MM.1S (cell line): ENCODE measurements at regions not wholly inside any gene's neighbourhood (a gene's known extent, or its start where the extent isn't known, plus 50 kb on each side); places are given as distances from the start of the nearest gene placed in this dataset.

Experiments
- DNase-seq: peaks from one replicate; pipeline ENCODE4 v3.0.0-alpha.2; 2015
- H2AFZ ChIP-seq: fragments of 300-600 bp; sonication (generic); 2 replicates; pipeline ENCODE4 v1.6.0; 2016; ENCODE audit warnings: antibody characterized with exemption, low read length
- H3F3A ChIP-seq: fragments of 300-600 bp; sonication (generic); 2 replicates; pipeline ENCODE4 v1.6.1; 2016; ENCODE audit warnings: mild to moderate bottlenecking, antibody characterized with exemption, low read length, moderate library complexity, mixed read lengths; ENCODE audit not compliant: insufficient read depth
- H3K27ac ChIP-seq: fragments of 300-600 bp; sonication (generic); 2 replicates; pipeline ENCODE4 v1.5.1; 2016; ENCODE audit warnings: mild to moderate bottlenecking, low read length
- H3K27me3 ChIP-seq: fragments of 300-600 bp; sonication (generic); replicated peaks from 2 replicates; pipeline ENCODE4 v1.6.0; 2016; ENCODE audit warnings: low read length; ENCODE audit not compliant: insufficient read depth
- H3K36me3 ChIP-seq: fragments of 300-600 bp; sonication (generic); replicated peaks from 2 replicates; pipeline ENCODE4 v1.6.1; 2016; ENCODE audit warnings: mild to moderate bottlenecking, low read length, mixed read lengths; ENCODE audit not compliant: insufficient read depth
- H3K4me1 ChIP-seq: fragments of 300-600 bp; sonication (generic); 2 replicates; pipeline ENCODE4 v1.6.1; 2016; ENCODE audit warnings: low read length, mixed read lengths
- H3K4me2 ChIP-seq: fragments of 300-600 bp; sonication (generic); 2 replicates; pipeline ENCODE4 v1.6.0; 2016; ENCODE audit warnings: low read depth, low read length
- H3K4me3 ChIP-seq: fragments of 300-600 bp; sonication (generic); 2 replicates; pipeline ENCODE4 v1.5.1; 2016; ENCODE audit warnings: low read length, mixed read lengths
- H3K79me2 ChIP-seq: fragments of 300-600 bp; sonication (generic); 2 replicates; pipeline ENCODE4 v1.6.1; 2016; ENCODE audit warnings: mixed run types, low read length, mixed read lengths
- H3K9ac ChIP-seq: fragments of 300-600 bp; sonication (generic); 2 replicates; pipeline ENCODE4 v1.6.1; 2016; ENCODE audit warnings: low read length, mixed read lengths
- H3K9me2 ChIP-seq: fragments of 300-600 bp; sonication (generic); replicated peaks from 2 replicates; pipeline ENCODE4 v1.6.1; 2016; ENCODE audit warnings: mild to moderate bottlenecking, low read length, mixed read lengths; ENCODE audit not compliant: insufficient read depth
- H3K9me3 ChIP-seq: fragments of 300-600 bp; sonication (generic); replicated peaks from 2 replicates; pipeline ENCODE4 v1.6.1; 2016; ENCODE audit warnings: mild to moderate bottlenecking, low read length, mixed read lengths; ENCODE audit not compliant: insufficient read depth
- H4K20me1 ChIP-seq: fragments of 300-600 bp; sonication (generic); 2 replicates; pipeline ENCODE4 v1.6.1; 2016; ENCODE audit warnings: mild to moderate bottlenecking, low read length, moderate library complexity, mixed read lengths; ENCODE audit not compliant: insufficient read depth
- CTCF ChIP-seq: fragments of 300-600 bp; sonication (generic); IDR thresholded peaks from 2 replicates; pipeline ENCODE4 v1.5.1; 2016; ENCODE audit warnings: antibody characterized with exemption, low read length, mixed read lengths
- EZH2 ChIP-seq: fragments of 300-600 bp; sonication (generic); optimal IDR thresholded peaks from 2 replicates; pipeline ENCODE3; 2017; ENCODE audit warnings: low read depth, mild to moderate bottlenecking, antibody characterized with exemption, low read length, mixed read lengths
- EZH2phosphoT487 ChIP-seq: fragments of 300-600 bp; sonication (generic); IDR thresholded peaks from 2 replicates; pipeline ENCODE4 v1.6.1; 2018; ENCODE audit warnings: antibody characterized with exemption, low read length

- H4K20me1 ChIP-seq, result no peaks in the 10 kb centered on the region
- no peaks in the 10 kb centered on the region for H3K27me3 ChIP-seq
- H2AFZ ChIP-seq, result no peak overlapping the region
- no peaks in the 10 kb centered on the region for H3K36me3 ChIP-seq
- H3K4me3 ChIP-seq, result no peak overlapping the region
- DNase-seq, result no peak
- no peaks in the 10 kb centered on the region for H3K9me3 ChIP-seq
- TF ChIP-seq EZH2 (no peak), EZH2phosphoT487 (no peak), CTCF (no peak)
- no peak overlapping the region for H3K4me2 ChIP-seq
- H3K27ac ChIP-seq, result no peak overlapping the region
- H3K9me2 ChIP-seq, result no peaks in the 10 kb centered on the region
- no peak overlapping the region for H3K9ac ChIP-seq
- H3K79me2 ChIP-seq, result no peaks in the 10 kb centered on the region
- no peaks in the 10 kb centered on the region for H3F3A ChIP-seq
- no peaks in the 10 kb centered on the region for H3K4me1 ChIP-seq
These were observed 529.1 kb downstream of the IRS1 start for GRCh38 chr2:226270285-226271058.

- Histone ChIP-seq H3K9ac (no peak overlapping the region), H3K4me2 (no peak overlapping the region), H3K36me3 (no peaks in the 10 kb centered on the region), H3F3A (no peaks in the 10 kb centered on the region), H3K27ac (no peak overlapping the region), H3K79me2 (no peaks in the 10 kb centered on the region), H3K9me2 (no peaks in the 10 kb centered on the region), H3K4me3 (no peak overlapping the region), H3K9me3 (no peaks in the 10 kb centered on the region), H3K4me1 (no peaks in the 10 kb centered on the region), H2AFZ (no peak overlapping the region), H3K27me3 (no peaks in the 10 kb centered on the region), H4K20me1 (no peaks in the 10 kb centered on the region)
- TF ChIP-seq CTCF (no peak), EZH2phosphoT487 (no peak), EZH2 (no peak)
- DNase-seq, result no peak
These were observed 531.9 kb downstream of the IRS1 start for GRCh38 chr2:226267516-226268289.

- Histone ChIP-seq H3K27me3 (no peaks in the 10 kb centered on the region), H2AFZ (no peak overlapping the region), H3K36me3 (no peaks in the 10 kb centered on the region), H3K9ac (no peak overlapping the region), H3F3A (no peaks in the 10 kb centered on the region), H3K4me1 (no peaks in the 10 kb centered on the region), H4K20me1 (no peaks in the 10 kb centered on the region), H3K4me2 (no peak overlapping the region), H3K27ac (no peak overlapping the region), H3K9me2 (no peaks in the 10 kb centered on the region), H3K79me2 (no peaks in the 10 kb centered on the region), H3K9me3 (no peaks in the 10 kb centered on the region), H3K4me3 (no peak overlapping the region)
- TF ChIP-seq EZH2phosphoT487 (no peak), EZH2 (no peak), CTCF (no peak)
- no peak for DNase-seq
These were observed 542.8 kb downstream of the IRS1 start for GRCh38 chr2:226256709-226257376.
